ENCODE measurements at regions not wholly inside any gene's neighbourhood (a gene's known extent, or its start where the extent isn't known, plus 50 kb on each side); places are given as distances from the start of the nearest gene placed in this dataset.

DNA sequence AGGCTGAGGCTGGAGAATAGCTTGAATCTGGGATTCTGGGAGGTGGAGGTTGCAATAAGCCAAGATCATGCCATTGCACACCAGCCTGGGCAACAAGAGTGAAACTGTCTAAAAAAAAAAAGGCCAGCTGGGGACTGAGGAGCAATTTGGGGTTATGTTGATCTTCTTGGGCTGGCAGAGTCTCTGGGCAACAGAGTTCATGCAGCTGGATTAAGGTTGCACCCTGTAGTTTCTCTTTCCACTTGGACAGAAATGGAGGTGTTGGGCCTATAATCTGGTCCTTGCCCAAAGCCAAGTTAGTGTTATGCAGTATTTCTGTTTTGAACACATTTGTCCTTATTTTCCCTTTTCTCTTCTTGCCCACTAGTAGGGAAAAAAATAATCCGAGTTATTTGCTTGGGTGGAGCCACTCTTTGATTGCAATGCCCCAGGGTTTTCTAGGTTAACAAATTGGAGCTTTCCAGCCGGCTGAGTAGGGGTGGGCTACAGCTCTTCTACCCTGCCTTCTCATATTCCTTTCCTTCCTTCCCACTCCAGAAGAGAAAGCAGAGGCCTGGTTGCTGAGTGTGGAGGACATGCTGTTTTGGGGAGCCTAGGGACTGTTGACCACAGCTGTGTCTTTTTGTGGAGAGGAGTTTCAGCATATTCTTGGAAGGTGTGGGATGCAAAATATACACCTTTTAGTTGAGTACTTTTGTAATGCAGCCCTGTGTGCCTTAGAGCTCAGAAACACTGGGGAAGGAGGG is 213.9 kb downstream of the SOX4 start:
- TF ChIP-seq, protein P1, sequence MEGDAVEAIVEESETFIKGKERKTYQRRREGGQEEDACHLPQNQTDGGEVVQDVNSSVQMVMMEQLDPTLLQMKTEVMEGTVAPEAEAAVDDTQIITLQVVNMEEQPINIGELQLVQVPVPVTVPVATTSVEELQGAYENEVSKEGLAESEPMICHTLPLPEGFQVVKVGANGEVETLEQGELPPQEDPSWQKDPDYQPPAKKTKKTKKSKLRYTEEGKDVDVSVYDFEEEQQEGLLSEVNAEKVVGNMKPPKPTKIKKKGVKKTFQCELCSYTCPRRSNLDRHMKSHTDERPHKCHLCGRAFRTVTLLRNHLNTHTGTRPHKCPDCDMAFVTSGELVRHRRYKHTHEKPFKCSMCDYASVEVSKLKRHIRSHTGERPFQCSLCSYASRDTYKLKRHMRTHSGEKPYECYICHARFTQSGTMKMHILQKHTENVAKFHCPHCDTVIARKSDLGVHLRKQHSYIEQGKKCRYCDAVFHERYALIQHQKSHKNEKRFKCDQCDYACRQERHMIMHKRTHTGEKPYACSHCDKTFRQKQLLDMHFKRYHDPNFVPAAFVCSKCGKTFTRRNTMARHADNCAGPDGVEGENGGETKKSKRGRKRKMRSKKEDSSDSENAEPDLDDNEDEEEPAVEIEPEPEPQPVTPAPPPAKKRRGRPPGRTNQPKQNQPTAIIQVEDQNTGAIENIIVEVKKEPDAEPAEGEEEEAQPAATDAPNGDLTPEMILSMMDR (IDR thresholded peaks at IDR 0.05): no peak
- no peak for TF ChIP-seq POLR2A (IDR thresholded peaks at IDR 0.05)
